Nephron progenitor cell (in vitro differentiated cells): ENCODE measurements at regions not wholly inside any gene's neighbourhood (a gene's known extent, or its start where the extent isn't known, plus 50 kb on each side); places are given as distances from the start of the nearest gene placed in this dataset.

Source experiments
- DNase-seq: peaks from one replicate; pipeline ENCODE4 v3.0.0; 2021
- H3K27ac Mint-ChIP-seq: 2 replicates; pipeline ENCODE4 v1.8.0; 2021; ENCODE audit warnings: mild to moderate bottlenecking, moderate library complexity, mixed read lengths
- H3K27me3 Mint-ChIP-seq: 2 replicates; pipeline ENCODE4 v1.8.0; 2021; ENCODE audit warnings: mild to moderate bottlenecking, low read depth, mixed read lengths; ENCODE audit not compliant: poor library complexity
- H3K36me3 Mint-ChIP-seq: 2 replicates; pipeline ENCODE4 v1.8.0; 2021; ENCODE audit warnings: low read depth, mixed read lengths
- H3K4me1 Mint-ChIP-seq: 2 replicates; pipeline ENCODE4 v1.8.0; 2021; ENCODE audit warnings: mixed read lengths
- H3K4me3 Mint-ChIP-seq: 2 replicates; pipeline ENCODE4 v1.8.0; 2021; ENCODE audit warnings: mild to moderate bottlenecking, moderate library complexity, mixed read lengths
- H3K9me3 Mint-ChIP-seq: 2 replicates; pipeline ENCODE4 v1.8.0; 2021; ENCODE audit warnings: mild to moderate bottlenecking, moderate library complexity, mixed read lengths
- TF ChIP-seq, protein P1 (sequence below): fragments of 200-600 bp; sonication (generic); IDR thresholded peaks from 2 replicates; pipeline ENCODE4 v1.5.0; 2021; ENCODE audit warnings: antibody characterized with exemption

DNA sequence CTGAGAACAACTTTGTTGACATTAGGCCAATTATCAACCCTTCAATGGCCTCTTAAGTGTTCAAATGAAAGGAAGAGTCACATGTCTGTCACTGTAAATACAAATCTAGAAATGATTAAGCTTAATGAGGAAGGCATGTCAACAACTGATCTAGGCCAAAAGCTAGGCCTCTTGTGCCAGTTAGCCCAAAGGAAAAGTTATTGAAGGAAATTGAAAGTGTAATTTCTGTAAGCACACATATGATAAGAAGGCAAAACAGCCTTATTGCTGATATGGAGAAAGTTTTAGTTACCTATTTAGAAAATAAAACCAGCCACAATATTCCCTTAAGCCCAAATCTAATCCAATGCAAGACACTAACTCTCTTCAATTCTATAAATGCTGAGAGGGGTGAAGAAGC is 604.7 kb downstream of the SLITRK6 start:
- no peak overlapping the region for H3K27ac Mint-ChIP-seq
- H3K4me3 Mint-ChIP-seq = no peak overlapping the region
- H3K9me3 Mint-ChIP-seq = no peaks in the 10 kb centered on the region
- DNase-seq = no peak
- H3K36me3 Mint-ChIP-seq = no peaks in the 10 kb centered on the region
- TF ChIP-seq, protein P1, sequence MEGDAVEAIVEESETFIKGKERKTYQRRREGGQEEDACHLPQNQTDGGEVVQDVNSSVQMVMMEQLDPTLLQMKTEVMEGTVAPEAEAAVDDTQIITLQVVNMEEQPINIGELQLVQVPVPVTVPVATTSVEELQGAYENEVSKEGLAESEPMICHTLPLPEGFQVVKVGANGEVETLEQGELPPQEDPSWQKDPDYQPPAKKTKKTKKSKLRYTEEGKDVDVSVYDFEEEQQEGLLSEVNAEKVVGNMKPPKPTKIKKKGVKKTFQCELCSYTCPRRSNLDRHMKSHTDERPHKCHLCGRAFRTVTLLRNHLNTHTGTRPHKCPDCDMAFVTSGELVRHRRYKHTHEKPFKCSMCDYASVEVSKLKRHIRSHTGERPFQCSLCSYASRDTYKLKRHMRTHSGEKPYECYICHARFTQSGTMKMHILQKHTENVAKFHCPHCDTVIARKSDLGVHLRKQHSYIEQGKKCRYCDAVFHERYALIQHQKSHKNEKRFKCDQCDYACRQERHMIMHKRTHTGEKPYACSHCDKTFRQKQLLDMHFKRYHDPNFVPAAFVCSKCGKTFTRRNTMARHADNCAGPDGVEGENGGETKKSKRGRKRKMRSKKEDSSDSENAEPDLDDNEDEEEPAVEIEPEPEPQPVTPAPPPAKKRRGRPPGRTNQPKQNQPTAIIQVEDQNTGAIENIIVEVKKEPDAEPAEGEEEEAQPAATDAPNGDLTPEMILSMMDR = no peak
- no peaks in the 10 kb centered on the region for H3K4me1 Mint-ChIP-seq
- no peaks in the 10 kb centered on the region for H3K27me3 Mint-ChIP-seq

- Mint-ChIP-seq H3K9me3 (no peaks in the 10 kb centered on the region), H3K27ac (no peak overlapping the region), H3K27me3 (no peaks in the 10 kb centered on the region), H3K4me3 (no peak overlapping the region), H3K4me1 (no peaks in the 10 kb centered on the region), H3K36me3 (no peaks in the 10 kb centered on the region)
- TF ChIP-seq, protein P1 = no peak
- DNase-seq = no peak
Measured at GRCh38 chr13:85191996-85192718, 607.1 kb downstream of the SLITRK6 start.

- Mint-ChIP-seq H3K4me3 (no peak overlapping the region), H3K36me3 (no peaks in the 10 kb centered on the region), H3K4me1 (no peaks in the 10 kb centered on the region), H3K27ac (no peak overlapping the region), H3K27me3 (no peaks in the 10 kb centered on the region), H3K9me3 (peaks cover 7% of the 10 kb centered on the region)
- DNase-seq = no peak
- TF ChIP-seq, protein P1 = no peak
Measured at GRCh38 chr13:85186356-85187045, 612.7 kb downstream of the SLITRK6 start.

DNA sequence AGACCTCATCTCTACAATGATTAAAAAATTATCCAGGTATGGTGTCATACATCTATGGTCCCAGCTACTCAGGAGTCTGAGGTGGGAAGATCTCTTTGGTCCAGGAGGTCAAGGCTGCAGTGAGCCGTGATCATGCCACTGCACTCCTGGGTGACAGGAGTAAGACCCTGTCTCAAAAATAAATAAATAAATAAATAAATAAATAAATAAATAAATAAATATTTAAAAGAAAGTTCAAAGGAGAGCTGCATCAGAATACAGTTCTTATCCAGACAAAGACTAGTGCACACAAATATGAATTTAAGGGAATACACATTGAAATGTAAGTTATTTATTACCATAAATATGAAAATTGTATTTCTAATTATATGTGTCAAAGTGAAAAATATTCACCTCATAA is 624.9 kb downstream of the SLITRK6 start:
- no peaks in the 10 kb centered on the region for H3K27me3 Mint-ChIP-seq
- no peak overlapping the region for H3K4me3 Mint-ChIP-seq
- no peak overlapping the region for H3K27ac Mint-ChIP-seq
- no peaks in the 10 kb centered on the region for H3K36me3 Mint-ChIP-seq
- DNase-seq = no peak
- TF ChIP-seq, protein P1 = no peak
- H3K4me1 Mint-ChIP-seq = no peaks in the 10 kb centered on the region
- H3K9me3 Mint-ChIP-seq = peaks cover 3% of the 10 kb centered on the region

DNA sequence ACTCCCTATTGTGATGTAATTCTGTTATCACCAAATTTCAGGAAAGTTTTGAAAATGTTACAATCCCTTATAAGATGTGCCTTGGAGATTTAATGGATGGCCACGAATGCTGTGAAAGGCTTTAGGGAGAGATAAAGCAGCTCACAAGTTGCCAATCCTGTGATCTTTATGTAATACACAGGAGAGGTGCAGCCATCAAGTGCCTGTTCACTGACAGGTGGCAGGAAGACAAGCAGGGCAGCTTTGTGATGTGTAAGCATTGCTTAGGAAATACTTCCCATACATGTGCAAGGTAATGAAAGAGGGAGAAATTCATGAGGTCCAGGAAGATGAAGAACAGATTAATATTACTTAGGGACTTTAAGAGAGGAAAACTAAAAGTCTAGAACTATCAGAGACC is 628.8 kb downstream of the SLITRK6 start:
- Mint-ChIP-seq H3K9me3 (no peaks in the 10 kb centered on the region), H3K27me3 (no peaks in the 10 kb centered on the region), H3K27ac (no peak overlapping the region), H3K36me3 (no peaks in the 10 kb centered on the region), H3K4me3 (no peak overlapping the region), H3K4me1 (no peaks in the 10 kb centered on the region)
- TF ChIP-seq, protein P1 = no peak
- DNase-seq = no peak

- Mint-ChIP-seq H3K27ac (no peak overlapping the region), H3K4me1 (no peaks in the 10 kb centered on the region), H3K4me3 (no peak overlapping the region), H3K36me3 (no peaks in the 10 kb centered on the region), H3K9me3 (peaks cover 20% of the 10 kb centered on the region), H3K27me3 (no peaks in the 10 kb centered on the region)
- TF ChIP-seq, protein P1 = no peak
- no peak for DNase-seq
Measured at GRCh38 chr13:85166891-85167290, 632.3 kb downstream of the SLITRK6 start.
